HCT116 (cell line): ENCODE measurements at regions not wholly inside any gene's neighbourhood (a gene's known extent, or its start where the extent isn't known, plus 50 kb on each side); places are given as distances from the start of the nearest gene placed in this dataset.
A peak's percentile ranks its signal among the peaks of the same experiment; 100 is the strongest.

ENCODE experiments used
- ATAC-seq: fragments of 200-7000 bp; cut with Tn5 transposase; 2 replicates; pipeline ENCODE4 v1.9.1; 2020; ENCODE audit warnings: mild to moderate bottlenecking, moderate library complexity
- BruUV-seq: library from RNA; stranded (reverse); fragments of 400-500 nt; replicated peaks from 2 replicates; lab custom pipeline; 2021; lab: Mats Ljungman, UMichigan
- CTCF ChIA-PET: fragments of 300-600 bp; sonication (Branson Sonifier 250); formaldehyde crosslinking; loops from one replicate; lab custom pipeline; 2021; ENCODE audit warnings: antibody characterized with exemption; lab: Charles Lee
- POLR2A ChIA-PET: fragments of 300-600, 350-600 bp; sonication (Branson Sonifier 250); formaldehyde crosslinking; loops from one replicate; lab custom pipeline; 2021; ENCODE audit warnings: antibody characterized with exemption; lab: Charles Lee
- RAD21 ChIA-PET, 2 experiments: fragments of 300-600 bp; sonication (Branson Sonifier 250); formaldehyde crosslinking; loops; one replicate each; lab custom pipeline; 2023; ENCODE audit warnings: low total read pairs in 2 of 2; ENCODE audit not compliant: uncharacterized antibody in 2 of 2, unreplicated experiment in 2 of 2, low non-redundant PET in 1 of 2; lab: Charles Lee
- DNase-seq: peaks from one replicate; pipeline ENCODE4 v3.0.0-alpha.2; 2010; ENCODE audit warnings: low read depth, low spot score
- H2AFZ ChIP-seq: fragments of 200-600 bp; shearing (Covaris generic), sonication (generic); 2 replicates; pipeline ENCODE4 v1.6.1; 2017; ENCODE audit warnings: low read depth, mixed run types, mixed read lengths, antibody characterized with exemption, low read length; ENCODE audit not compliant: poor library complexity, severe bottlenecking
- H3K27ac ChIP-seq: 2 replicates; pipeline ENCODE4 v1.5.1; 2012; ENCODE audit warnings: low read depth, low read length
- H3K27me3 ChIP-seq: fragments of 200-600 bp; sonication (generic); 2 replicates; pipeline ENCODE4 v1.6.1; 2016; ENCODE audit warnings: mixed run types, low read length, mixed read lengths; ENCODE audit not compliant: insufficient read depth
- H3K36me3 ChIP-seq, 2 experiments: fragments of 200-500 bp in 1 of 2; fragments of 200-600 bp in 1 of 2; sonication (Bioruptor generic) in 1 of 2; sonication (generic) in 1 of 2; 2 replicates each; pipeline versions ENCODE4 v1.5.1 to v1.6.1; 2014 to 2016; ENCODE audit warnings: low read length in 2 of 2, inconsistent platforms in 1 of 2, mixed read lengths in 1 of 2, mixed run types in 1 of 2; ENCODE audit not compliant: insufficient read depth in 2 of 2, control insufficient read depth in 1 of 2
- H3K4me1 ChIP-seq, 2 experiments: fragments of 200-600 bp in 1 of 2; sonication (generic) in 1 of 2; 2 replicates each; pipeline versions ENCODE4 v1.5.1 to v1.6.1; 2012 to 2017; ENCODE audit warnings: low read length in 2 of 2, inconsistent platforms in 1 of 2, mild to moderate bottlenecking in 1 of 2, mixed read lengths in 1 of 2, mixed run types in 1 of 2, moderate library complexity in 1 of 2; ENCODE audit not compliant: insufficient read depth in 2 of 2, control insufficient read depth in 1 of 2
- H3K4me2 ChIP-seq: fragments of 200-600 bp; sonication (generic); 2 replicates; pipeline ENCODE4 v1.6.1; 2017; ENCODE audit warnings: mixed run types, low read length, mixed read lengths
- H3K4me3 ChIP-seq, 2 experiments: fragments of 200-600 bp in 1 of 2; sonication (generic) in 1 of 2; replicated peaks in 1 of 2; 2 replicates each; pipeline ENCODE4 v1.5.1; 2011 to 2016; ENCODE audit warnings: low read length in 2 of 2, control low read depth in 1 of 2, low read depth in 1 of 2, mild to moderate bottlenecking in 1 of 2, mixed read lengths in 1 of 2, mixed run types in 1 of 2
- H3K79me2 ChIP-seq: fragments of 200-600 bp; sonication (generic); 2 replicates; pipeline ENCODE4 v1.6.1; 2017; ENCODE audit warnings: mild to moderate bottlenecking, mixed run types, low read length, moderate library complexity, mixed read lengths; ENCODE audit not compliant: insufficient read depth
- H3K9ac ChIP-seq: fragments of 200-600 bp; sonication (generic); 2 replicates; pipeline ENCODE4 v1.6.1; 2016; ENCODE audit warnings: low read length, mixed read lengths
- H3K9me2 ChIP-seq: fragments of 200-600 bp; sonication (generic), shearing (Covaris generic); 2 replicates; pipeline ENCODE4 v1.6.1; 2017; ENCODE audit warnings: mixed run types, mild to moderate bottlenecking, moderate library complexity; ENCODE audit not compliant: insufficient read depth
- H3K9me3 ChIP-seq, 2 experiments: fragments of 200-500 bp in 1 of 2; fragments of 200-600 bp in 1 of 2; sonication (Bioruptor generic) in 1 of 2; sonication (generic) in 1 of 2; 2 replicates each; pipeline ENCODE4 v1.6.1; 2014 to 2017; ENCODE audit warnings: low read length in 2 of 2, mixed read lengths in 2 of 2, inconsistent platforms in 1 of 2, low read depth in 1 of 2, mild to moderate bottlenecking in 1 of 2, mixed run types in 1 of 2, moderate library complexity in 1 of 2; ENCODE audit not compliant: control insufficient read depth in 1 of 2, insufficient read depth in 1 of 2
- H4K20me1 ChIP-seq: fragments of 200-600 bp; sonication (generic), shearing (Covaris generic); 2 replicates; pipeline ENCODE4 v1.6.1; 2017; ENCODE audit warnings: mixed run types, mild to moderate bottlenecking, moderate library complexity; ENCODE audit not compliant: insufficient read depth
- CEBPB ChIP-seq: IDR thresholded peaks from 2 replicates; pipeline ENCODE4 v1.6.1; 2012; ENCODE audit warnings: low read depth
- ELF1 ChIP-seq: IDR thresholded peaks from 2 replicates; pipeline ENCODE4 v1.6.1; 2012; ENCODE audit warnings: low read depth, borderline replicate concordance
- EZH2 ChIP-seq: fragments of 200-600 bp; sonication (generic); IDR thresholded peaks from 2 replicates; pipeline ENCODE4 v1.6.1; 2017; ENCODE audit warnings: antibody characterized with exemption, mixed run types
- EZH2phosphoT487 ChIP-seq: fragments of 200-600 bp; IDR thresholded peaks from 2 replicates; pipeline ENCODE4 v1.6.1; 2018; ENCODE audit warnings: antibody characterized with exemption, borderline replicate concordance
- FOSL1 ChIP-seq: IDR thresholded peaks from 2 replicates; pipeline ENCODE4 v1.6.1; 2012; ENCODE audit warnings: low read depth
- JUND ChIP-seq: IDR thresholded peaks from 2 replicates; pipeline ENCODE4 v1.6.1; 2012
- POLR2A ChIP-seq: IDR thresholded peaks from 2 replicates; pipeline ENCODE4 v1.7.0; 2011; ENCODE audit warnings: borderline replicate concordance; ENCODE audit not compliant: insufficient read depth, insufficient read length; ENCODE audit errors: extremely low read depth
- RAD21 ChIP-seq: IDR thresholded peaks from 2 replicates; pipeline ENCODE4 v1.6.1; 2012; ENCODE audit warnings: low read depth, mild to moderate bottlenecking
- SIN3A ChIP-seq: IDR thresholded peaks from 2 replicates; pipeline ENCODE4 v1.6.1; 2012; ENCODE audit warnings: low read depth
- SP1 ChIP-seq: IDR thresholded peaks from 2 replicates; pipeline ENCODE4 v1.6.1; 2012; ENCODE audit warnings: low read depth
- SRF ChIP-seq: IDR thresholded peaks from 2 replicates; pipeline ENCODE4 v1.6.1; 2012; ENCODE audit warnings: low read depth
- YY1 ChIP-seq: IDR thresholded peaks from 2 replicates; pipeline ENCODE4 v1.6.1; 2011; ENCODE audit warnings: low read length, low read depth, moderate library complexity, mild to moderate bottlenecking; ENCODE audit not compliant: insufficient replicate concordance; ENCODE audit errors: extremely low read depth
- ZNF274 ChIP-seq: fragments of 200-500 bp; sonication (Bioruptor generic); IDR thresholded peaks from 2 replicates; pipeline ENCODE4 v1.6.1; 2014; ENCODE audit warnings: mild to moderate bottlenecking, low read depth, low read length, inconsistent platforms
- intact Hi-C: fragments of 100-400 bp; cut with micrococcal nuclease; formaldehyde crosslinking; loops from 2 replicates; pipeline ENCODE4 v1.10.0; 2022
- TF ChIP-seq, protein P1 (sequence below): IDR thresholded peaks from 2 replicates; pipeline ENCODE4 v1.6.1; 2011; ENCODE audit warnings: mild to moderate bottlenecking, low read length, moderate library complexity; ENCODE audit not compliant: insufficient replicate concordance; ENCODE audit errors: extremely low read depth
- TF ChIP-seq, protein P2 (sequence below), 3 experiments: fragments of 200-600 bp in 1 of 3; sonication (generic) in 1 of 3; IDR thresholded peaks in 2 of 3; conservative IDR thresholded peaks in 1 of 3; 2 replicates each; pipeline ENCODE4 v1.5.1; 2012 to 2017; ENCODE audit warnings: low read depth in 2 of 3, low read length in 2 of 3, antibody characterized with exemption in 1 of 3, borderline replicate concordance in 1 of 3, control low read depth in 1 of 3, mild to moderate bottlenecking in 1 of 3, mixed read lengths in 1 of 3, mixed run types in 1 of 3, moderate library complexity in 1 of 3; ENCODE audit not compliant: insufficient read depth in 1 of 3
- TF ChIP-seq, protein P3 (sequence below): IDR thresholded peaks from 2 replicates; pipeline ENCODE4 v1.6.1; 2012

DNA sequence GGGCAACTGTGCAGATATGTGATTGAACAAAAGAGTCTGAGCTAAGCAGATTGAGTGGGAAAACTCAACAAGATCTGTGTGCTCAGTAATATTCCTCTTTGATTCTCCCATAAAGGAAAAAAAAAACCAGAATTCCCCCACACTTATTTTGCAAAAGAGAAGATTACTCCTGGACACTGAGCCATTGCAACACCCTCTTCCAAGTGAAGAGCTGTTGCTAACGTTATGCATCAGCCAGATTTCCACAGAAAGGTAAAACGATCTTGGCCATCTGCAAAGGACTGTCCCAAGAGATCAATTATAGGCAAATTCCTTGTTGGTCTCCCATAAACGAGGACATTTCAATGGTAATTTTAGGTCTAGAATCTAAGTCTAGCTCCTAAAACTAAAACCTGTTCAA, 587.7 kb downstream of the C12orf50 start:
- Histone ChIP-seq H3K4me1 (peaks cover 20 to 31% of the 10 kb centered on the region in 2 experiments; a peak in 3 of 4 replicates), H3K79me2 (no peaks in the 10 kb centered on the region), H4K20me1 (no peaks in the 10 kb centered on the region), H3K27me3 (no peaks in the 10 kb centered on the region), H3K4me3 (no peak overlapping the region), H3K27ac (no peak overlapping the region), H3K4me2 (no peak overlapping the region), H3K9ac (no peak overlapping the region), H3K9me3 (no peaks in the 10 kb centered on the region), H3K36me3 (no peaks in the 10 kb centered on the region), H3K9me2 (no peaks in the 10 kb centered on the region), H2AFZ (no peak overlapping the region)
- intact Hi-C loops: no loop called here
- ChIA-PET POLR2A (no interaction called here), CTCF (no interaction called here), RAD21 (no interaction called here)
- BruUV-seq: no TSS peak
- TF ChIP-seq YY1: no peak
- no peak for TF ChIP-seq EZH2
- no peak for DNase-seq
- ATAC-seq: no peak

DNA sequence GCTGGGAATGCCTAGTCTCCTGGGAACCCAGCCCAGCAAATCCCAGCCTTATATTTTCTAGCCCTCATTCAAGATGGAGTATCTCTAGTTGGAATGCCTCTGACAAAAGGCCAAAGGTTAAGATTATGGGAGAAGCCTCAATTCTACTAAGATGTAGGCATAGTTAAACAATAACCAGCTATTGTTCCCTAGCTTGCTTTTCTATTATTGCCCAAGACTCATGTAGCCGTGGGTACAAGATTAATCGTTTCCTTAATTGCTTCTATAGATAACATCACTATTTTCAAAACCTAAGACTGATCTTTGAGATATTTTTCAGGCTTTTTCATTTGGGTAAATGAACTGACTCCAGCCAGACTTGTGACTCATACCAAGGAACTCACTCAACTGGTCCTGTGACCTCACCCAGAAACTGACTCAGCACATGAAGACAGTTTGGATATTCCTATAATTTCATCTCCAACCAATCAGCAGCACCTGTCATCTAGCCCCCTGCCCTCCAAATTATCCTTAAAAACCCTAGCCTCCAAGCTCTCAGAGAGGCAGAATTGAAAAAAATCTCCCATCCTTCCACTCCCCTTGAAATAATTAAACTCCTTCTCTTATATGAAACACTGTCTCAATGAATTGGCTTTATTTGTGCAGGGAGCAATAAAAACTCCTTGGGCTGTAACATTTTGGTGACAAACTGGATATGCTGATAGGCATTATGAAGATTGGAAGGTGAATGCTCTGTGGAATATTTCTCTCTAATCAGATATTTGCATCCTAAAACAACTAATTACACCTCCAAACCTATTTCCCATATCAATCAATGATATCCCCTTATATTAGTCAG, 589.0 kb downstream of the C12orf50 start:
- peak overlapping the region; percentile 44 for H3K4me2 ChIP-seq
- H3K9ac ChIP-seq: no peak overlapping the region
- intact Hi-C loops: no loop called here
- TF ChIP-seq, protein P1, sequence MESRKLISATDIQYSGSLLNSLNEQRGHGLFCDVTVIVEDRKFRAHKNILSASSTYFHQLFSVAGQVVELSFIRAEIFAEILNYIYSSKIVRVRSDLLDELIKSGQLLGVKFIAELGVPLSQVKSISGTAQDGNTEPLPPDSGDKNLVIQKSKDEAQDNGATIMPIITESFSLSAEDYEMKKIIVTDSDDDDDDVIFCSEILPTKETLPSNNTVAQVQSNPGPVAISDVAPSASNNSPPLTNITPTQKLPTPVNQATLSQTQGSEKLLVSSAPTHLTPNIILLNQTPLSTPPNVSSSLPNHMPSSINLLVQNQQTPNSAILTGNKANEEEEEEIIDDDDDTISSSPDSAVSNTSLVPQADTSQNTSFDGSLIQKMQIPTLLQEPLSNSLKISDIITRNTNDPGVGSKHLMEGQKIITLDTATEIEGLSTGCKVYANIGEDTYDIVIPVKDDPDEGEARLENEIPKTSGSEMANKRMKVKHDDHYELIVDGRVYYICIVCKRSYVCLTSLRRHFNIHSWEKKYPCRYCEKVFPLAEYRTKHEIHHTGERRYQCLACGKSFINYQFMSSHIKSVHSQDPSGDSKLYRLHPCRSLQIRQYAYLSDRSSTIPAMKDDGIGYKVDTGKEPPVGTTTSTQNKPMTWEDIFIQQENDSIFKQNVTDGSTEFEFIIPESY: no peak
- TF ChIP-seq ELF1: no peak
- peak; percentile 81 for TF ChIP-seq SP1
- peak; percentile 94 for TF ChIP-seq JUND
- TF ChIP-seq EZH2: no peak
- TF ChIP-seq, protein P2, sequence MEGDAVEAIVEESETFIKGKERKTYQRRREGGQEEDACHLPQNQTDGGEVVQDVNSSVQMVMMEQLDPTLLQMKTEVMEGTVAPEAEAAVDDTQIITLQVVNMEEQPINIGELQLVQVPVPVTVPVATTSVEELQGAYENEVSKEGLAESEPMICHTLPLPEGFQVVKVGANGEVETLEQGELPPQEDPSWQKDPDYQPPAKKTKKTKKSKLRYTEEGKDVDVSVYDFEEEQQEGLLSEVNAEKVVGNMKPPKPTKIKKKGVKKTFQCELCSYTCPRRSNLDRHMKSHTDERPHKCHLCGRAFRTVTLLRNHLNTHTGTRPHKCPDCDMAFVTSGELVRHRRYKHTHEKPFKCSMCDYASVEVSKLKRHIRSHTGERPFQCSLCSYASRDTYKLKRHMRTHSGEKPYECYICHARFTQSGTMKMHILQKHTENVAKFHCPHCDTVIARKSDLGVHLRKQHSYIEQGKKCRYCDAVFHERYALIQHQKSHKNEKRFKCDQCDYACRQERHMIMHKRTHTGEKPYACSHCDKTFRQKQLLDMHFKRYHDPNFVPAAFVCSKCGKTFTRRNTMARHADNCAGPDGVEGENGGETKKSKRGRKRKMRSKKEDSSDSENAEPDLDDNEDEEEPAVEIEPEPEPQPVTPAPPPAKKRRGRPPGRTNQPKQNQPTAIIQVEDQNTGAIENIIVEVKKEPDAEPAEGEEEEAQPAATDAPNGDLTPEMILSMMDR (IDR thresholded peaks at IDR 0.05 in 2 of 3, conservative IDR thresholded peaks at IDR 0.05 in 1 of 3; ENCODE audit: borderline replicate concordance in 1 of 3, insufficient read depth in 1 of 3, low read depth in 2 of 3, low read length in 2 of 3): no peak
- TF ChIP-seq YY1: peak; percentile 79
- TF ChIP-seq SRF: peak; percentile 14; the same call in 1 of the 2 replicates
- no peak for TF ChIP-seq ZNF274
- TF ChIP-seq CEBPB: peak; percentile 93
- TF ChIP-seq SIN3A: no peak
- no peak for TF ChIP-seq EZH2phosphoT487
- TF ChIP-seq, protein P3, sequence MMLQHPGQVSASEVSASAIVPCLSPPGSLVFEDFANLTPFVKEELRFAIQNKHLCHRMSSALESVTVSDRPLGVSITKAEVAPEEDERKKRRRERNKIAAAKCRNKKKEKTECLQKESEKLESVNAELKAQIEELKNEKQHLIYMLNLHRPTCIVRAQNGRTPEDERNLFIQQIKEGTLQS: no peak; the same call in 1 of the 2 replicates
- no peak for TF ChIP-seq POLR2A
- TF ChIP-seq FOSL1: peak; percentile 95
- TF ChIP-seq RAD21: peak; percentile 12; the same call in 1 of the 2 replicates

More for the DNA sequence above, 589.0 kb downstream of the C12orf50 start:
- H3K36me3 ChIP-seq: no peaks in the 10 kb centered on the region
- peak overlapping the region; percentile 32; the same call in 1 of the 2 replicates for H3K27ac ChIP-seq
- no peaks in the 10 kb centered on the region for H4K20me1 ChIP-seq
- H3K4me3 ChIP-seq: no peak overlapping the region
- peaks cover 20 to 31% of the 10 kb centered on the region in 2 experiments; a peak in 3 of 4 replicates for H3K4me1 ChIP-seq
- DNase-seq: peak; percentile 84
- ChIA-PET RAD21 (no interaction called here), CTCF (no interaction called here), POLR2A (no interaction called here)
- H3K9me2 ChIP-seq: no peaks in the 10 kb centered on the region
- no peaks in the 10 kb centered on the region for H3K9me3 ChIP-seq
- H3K79me2 ChIP-seq: no peaks in the 10 kb centered on the region
- H2AFZ ChIP-seq: peak overlapping the region; percentile 60
- peak; percentile 91 for ATAC-seq
- BruUV-seq: no TSS peak
- no peaks in the 10 kb centered on the region for H3K27me3 ChIP-seq
